ENCODE measurements at regions not wholly inside any gene's neighbourhood (a gene's known extent, or its start where the extent isn't known, plus 50 kb on each side); places are given as distances from the start of the nearest gene placed in this dataset.
"Not testable (repeated sequence)": the region's sequence is repeated elsewhere in the genome, so short reads cannot be mapped to it uniquely, and the experiment has no call there.

DNA sequence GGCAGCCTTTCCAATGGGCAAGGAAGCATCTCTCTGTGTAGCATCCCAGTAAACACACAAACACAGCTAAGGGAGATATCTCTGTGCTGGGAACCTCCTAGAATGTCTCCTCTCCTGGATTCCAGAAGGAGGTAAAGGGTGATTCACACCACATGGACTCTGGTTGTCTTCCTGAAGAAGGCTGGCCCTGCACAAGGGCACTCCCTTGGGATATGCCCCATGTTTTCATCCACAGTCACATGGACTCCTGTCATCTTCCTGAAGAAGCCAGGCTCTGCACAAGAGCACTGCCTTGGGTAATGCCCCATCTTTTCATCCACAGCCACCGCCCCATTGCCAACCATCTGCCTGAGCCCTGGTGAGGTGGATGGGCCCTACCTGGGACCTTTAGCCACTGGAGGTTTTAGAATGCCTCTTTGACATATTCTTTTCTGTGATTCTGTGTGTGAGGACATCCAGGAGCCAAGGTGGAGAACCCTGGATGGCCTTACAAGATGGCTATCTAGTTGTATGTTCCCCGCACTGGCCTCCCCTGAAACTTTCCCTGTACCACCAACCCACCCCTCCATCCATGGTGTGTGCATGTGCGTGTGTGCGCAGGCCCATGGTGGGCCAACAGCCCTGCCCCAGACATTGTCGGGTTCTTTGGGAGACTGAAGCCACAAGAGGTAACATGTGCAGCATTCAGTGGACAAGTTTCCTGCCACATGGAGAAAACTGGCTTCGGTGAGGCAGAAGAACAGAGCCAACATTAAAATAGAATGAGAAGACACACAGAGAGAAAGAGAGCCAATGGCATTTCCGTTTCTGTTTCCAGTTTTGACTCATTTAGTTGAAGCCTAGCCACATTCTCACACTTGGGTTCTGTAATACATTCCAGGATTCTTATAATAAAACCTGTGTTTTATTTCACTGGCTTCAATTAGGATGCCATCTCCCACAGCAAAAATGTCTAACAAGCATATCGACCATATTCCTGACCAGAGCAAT lies 110.2 kb upstream of the CST7 start:
- DNase-seq: no peak

- DNase-seq: no peak
These were observed 108.9 kb upstream of the CST7 start for GRCh38 chr20:24840121-24840713.

DNA sequence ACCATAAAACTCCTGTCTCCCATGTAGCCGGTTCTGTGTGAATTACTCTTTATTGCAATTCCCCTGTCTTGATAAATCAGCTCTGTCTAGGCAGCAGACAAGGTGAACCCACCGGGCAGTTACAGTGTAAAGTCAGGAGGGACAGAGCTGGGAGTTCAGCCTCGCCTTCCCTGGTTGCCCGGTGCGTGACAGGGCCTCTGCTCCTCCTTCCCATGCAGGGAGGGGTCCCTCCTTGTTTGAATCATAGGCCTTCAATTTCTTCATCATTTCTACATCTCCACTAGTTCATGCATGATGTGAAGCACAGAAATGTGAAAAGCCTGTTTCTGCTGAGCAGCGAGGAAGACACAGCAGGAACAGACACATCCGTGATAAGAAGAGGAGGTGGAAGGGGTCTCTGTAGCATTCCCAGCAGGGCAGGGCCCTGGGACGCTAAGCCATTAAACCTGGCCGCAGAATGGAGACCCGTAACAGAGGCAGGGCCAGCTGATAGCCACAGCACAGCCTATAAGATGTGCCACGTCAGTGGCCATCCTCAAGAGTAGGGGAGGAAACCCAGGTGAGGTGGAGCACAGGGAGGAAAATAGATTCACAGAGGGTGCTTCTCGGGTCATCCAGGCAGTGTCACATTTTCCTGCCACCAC lies 106.7 kb upstream of the CST7 start:
- no peak for DNase-seq

DNA sequence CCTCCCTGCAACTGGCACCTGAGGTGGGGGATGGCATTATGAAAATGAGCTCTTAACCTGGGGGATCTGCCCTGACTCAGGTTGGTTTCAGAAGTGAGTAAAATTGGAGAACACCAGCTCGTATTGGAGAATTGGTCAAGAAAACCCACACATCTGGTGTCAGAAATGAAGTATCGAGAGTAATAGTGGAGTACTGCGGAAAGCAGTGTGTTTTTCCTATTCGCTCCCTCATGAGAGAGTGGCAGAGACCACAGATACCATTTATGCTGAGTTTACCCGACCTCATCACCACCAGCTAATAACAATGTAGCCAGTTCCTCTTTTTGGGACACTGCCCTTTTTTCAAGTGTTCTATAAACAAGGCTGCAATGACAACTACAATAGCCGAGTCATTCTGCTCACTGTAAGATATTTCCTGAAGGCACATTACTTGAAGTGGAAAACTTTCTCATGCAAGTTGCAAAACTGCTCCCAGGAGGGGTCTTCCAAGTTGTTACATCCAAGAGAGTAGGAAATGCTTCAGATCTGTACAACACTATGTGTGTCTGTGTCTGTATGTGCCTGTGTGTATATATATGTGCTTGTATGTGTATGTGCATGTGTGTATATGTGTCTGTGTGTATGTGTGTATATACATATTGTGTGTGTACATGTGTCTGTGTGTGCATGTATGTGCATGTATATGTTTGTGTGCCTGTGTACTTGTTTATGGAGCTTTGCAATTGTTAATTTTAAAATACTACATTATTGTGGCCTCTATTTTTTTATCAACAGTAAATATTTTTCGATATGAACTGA lies 106.0 kb upstream of the CST7 start:
- DNase-seq: no peak

DNA sequence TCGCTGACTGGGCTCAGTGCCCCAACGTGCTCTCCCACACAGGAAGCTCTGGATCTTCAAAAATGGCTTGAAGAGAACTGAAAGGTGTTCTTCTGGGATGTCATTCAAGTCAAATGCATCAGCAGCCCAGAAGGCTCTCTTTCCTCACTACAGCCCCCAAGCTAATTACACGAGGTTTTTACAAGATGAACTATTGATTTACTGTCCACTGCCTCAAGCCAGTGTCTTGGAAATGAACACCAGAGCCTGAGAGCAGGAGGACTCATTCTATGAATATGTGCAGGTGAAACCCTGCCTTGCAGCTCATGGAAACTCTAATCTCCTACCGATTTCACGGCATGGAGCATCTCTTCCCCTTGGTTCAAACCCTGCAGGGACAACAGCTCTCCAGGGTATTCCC lies 98.9 kb upstream of the CST7 start:
- no peak for DNase-seq

DNA sequence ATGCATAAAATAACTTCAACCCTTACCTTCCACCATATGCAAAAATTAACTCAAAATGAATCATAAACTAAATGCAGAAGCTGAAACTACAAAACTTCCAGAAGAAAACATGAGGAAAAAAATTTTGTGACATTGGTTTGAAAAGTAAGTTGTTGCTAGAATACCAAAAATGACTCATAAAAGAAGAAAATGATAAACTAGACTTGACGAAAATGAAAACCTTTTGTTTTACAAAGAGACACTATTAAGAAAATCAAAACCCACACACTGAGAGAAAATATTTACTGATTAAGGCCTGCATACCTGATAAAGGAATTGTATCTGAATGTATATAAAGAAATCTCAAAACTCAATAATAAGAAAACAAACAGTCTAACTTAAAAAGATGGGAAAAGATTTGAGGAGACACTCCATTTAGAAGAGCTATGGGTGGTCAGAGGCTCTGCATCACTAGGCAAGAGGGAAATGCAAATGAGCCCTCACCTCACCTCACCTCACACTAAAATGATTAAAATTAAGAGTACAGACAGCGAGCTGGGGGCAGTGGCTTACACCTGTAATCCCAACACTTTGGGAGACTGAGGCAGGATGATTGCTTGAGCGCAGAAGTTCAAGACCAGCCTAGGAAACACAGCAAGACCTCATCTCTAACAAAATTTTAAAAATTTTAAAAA lies 97.6 kb upstream of the CST7 start:
- DNase-seq: no peak

- DNase-seq: no peak
These were observed 95.2 kb upstream of the CST7 start for GRCh38 chr20:24853916-24854315.

GRCh38 chr20:24855848-24856247 lies 93.2 kb upstream of the CST7 start:
- DNase-seq: no peak

GRCh38 chr20:24858500-24858899 lies 90.6 kb upstream of the CST7 start:
- not testable (repeated sequence) for DNase-seq

- DNase-seq: no peak
These were observed 89.5 kb upstream of the CST7 start for GRCh38 chr20:24859539-24859938.

GRCh38 chr20:24862186-24862585 lies 86.9 kb upstream of the CST7 start:
- DNase-seq: no peak

- DNase-seq: no peak
These were observed 86.5 kb upstream of the CST7 start for GRCh38 chr20:24862606-24863005.

- no peak for DNase-seq
These were observed 85.7 kb upstream of the CST7 start for GRCh38 chr20:24863356-24863755.

DNA sequence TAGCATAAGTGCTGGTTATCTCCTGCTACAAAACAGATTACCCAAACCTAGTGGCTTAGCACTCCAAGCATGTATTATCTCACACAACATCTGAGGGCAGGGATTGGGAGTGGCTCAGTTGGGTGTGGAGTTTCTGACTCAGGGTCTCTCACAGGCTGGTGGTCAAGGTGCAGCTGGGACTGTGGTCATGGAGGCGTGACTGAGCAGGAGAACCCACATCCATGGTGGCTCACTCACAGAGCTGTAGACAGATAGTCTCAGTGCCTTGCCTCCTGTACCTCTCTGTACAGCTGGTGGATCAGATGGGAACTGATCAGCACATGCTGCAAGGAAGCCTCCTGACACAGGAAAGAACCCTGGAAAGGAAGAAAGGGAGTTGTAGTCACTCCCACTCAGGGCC lies 83.1 kb upstream of the CST7 start:
- no peak for DNase-seq

- DNase-seq: no peak
These were observed 82.3 kb upstream of the CST7 start for GRCh38 chr20:24866742-24867141.

DNA sequence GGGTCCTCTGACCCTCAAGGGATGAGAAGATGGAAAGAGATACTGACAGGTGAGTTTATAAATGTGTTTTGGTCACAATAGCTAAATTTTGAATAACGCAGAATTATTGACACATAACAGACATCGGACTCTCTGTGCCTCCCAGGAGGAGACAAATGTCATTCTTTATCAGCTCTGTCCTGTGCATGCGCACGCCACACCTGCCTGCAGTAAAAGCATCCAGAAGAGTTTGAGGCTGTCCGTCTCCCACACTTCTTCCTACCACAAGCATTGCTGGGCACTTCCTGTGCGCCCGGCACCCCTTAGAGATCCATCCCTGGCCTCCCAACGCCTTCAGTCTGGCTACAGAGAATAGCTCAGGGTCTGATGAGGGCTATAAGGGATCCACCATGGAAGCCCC lies 81.5 kb upstream of the CST7 start:
- DNase-seq: no peak

DNA sequence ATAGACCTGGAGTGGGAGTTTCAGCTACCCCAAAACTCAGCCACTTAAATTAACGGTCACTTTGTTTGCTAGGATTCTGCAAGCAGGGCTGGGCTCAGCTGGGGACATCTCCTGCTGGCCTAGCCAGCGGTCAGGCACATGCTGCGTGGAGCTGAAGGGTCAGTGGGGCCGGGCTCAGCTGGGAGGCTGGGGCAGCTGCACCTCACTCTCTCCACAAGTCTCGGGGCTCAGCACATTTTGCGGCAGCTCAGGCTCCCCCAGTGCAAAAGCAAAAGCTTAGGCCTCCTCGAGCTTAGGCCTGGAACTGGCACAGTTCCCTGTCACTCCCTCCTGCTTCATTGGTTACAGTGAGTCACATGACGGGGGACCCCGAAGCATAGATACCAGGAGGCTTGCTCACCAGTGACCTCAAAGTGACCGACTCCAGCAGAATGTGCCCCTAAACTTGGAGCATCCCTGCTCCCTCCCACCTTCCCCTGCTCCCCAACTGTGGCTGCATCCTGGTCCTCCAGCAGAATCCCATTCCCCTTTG lies 80.6 kb upstream of the CST7 start:
- DNase-seq: no peak

GRCh38 chr20:24868959-24869358 lies 80.1 kb upstream of the CST7 start:
- no peak for DNase-seq

DNA sequence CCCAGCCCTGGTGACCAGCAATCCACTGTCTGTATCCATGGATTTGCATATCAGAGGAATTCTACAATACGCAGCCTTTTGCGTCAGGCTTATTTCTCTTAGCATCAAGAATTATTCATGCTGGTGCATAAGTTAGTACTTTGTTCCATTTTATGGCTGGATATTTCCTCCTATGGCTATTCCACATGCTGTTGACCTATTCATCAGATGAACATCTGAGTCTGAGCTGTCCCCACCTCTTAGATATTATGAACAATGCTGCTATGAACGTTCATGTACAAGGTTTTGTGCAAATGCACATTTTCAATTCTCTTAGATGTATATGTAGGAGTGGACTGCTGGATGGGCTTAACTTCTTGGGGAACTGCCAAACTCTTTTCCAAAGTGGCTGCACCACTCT lies 79.0 kb upstream of the CST7 start:
- no peak for DNase-seq

DNA sequence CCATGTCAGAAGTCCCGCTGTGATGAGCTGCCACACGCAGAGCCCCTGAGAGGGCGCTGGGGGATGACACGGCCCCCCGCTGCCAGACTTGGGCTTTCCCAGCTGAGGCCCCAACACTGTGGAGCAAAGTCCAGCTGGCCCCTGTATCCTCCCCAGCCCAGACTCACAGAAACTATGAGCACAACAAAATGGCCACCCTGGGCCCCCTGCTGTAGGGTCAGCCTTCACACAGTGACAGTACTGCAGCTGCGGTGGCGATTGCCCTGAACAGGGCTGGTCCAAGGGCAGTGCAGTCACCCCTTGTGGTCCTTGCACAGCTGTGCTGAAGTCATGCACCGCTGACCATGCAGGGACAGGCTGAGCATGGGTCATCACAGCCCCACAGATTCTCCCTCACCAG lies 78.2 kb upstream of the CST7 start:
- DNase-seq: no peak

- no peak for DNase-seq
These were observed 77.4 kb upstream of the CST7 start for GRCh38 chr20:24871480-24872213.

Data from activated CD4-positive, CD25-positive, alpha-beta regulatory T cell treated with anti-CD3 and anti-CD28 coated beads, Interleukin-2, amount 50 U/mL, for 72 hours (primary cell).